Left hindlimb (tissue), 1 donor: ENCODE measurements at regions not wholly inside any gene's neighbourhood (a gene's known extent, or its start where the extent isn't known, plus 50 kb on each side); places are given as distances from the start of the nearest gene placed in this dataset.

Source experiments
- DNase-seq: peaks from one replicate; pipeline ENCODE4 v3.0.0-alpha.2; 2018

DNA sequence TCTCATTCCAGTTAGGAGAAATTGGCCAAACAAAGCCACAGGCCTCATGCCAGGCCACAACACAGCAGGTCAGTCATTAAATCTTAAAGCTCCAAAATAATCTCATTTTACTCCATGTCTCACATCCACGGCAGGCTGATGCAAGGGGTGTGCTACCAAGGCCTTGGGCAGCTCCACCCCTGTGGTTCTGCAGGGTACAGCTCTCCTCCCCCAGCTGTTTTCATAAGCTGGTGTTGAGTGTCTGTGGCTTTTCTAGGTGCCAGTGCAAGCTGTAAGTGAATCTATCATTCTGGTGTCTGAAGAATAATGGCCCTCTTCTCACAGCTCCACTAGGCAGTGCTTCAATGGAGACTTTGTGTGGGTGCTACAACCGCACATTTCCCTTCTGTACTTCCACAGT lies 949.2 kb downstream of the TECRL start:
- no peak for DNase-seq

DNA sequence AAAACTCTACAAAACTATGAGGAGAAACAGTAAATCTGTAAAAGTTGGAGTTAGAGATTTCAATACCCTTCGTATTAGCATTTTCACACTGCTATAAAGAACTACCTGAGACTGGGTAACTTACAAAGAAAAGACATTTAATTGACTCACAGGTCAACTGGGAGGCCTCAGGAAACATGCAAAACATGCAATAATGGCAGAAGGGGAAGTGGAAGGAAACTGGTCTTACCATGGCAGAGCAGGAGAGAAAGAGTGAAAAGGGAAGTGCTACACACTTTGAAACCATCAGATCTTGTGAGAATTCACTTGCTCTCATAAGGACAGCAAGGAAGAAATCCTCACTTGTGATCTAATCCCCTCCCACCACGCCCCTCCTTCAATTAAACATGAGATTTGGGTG lies 949.9 kb downstream of the TECRL start:
- no peak for DNase-seq

DNA sequence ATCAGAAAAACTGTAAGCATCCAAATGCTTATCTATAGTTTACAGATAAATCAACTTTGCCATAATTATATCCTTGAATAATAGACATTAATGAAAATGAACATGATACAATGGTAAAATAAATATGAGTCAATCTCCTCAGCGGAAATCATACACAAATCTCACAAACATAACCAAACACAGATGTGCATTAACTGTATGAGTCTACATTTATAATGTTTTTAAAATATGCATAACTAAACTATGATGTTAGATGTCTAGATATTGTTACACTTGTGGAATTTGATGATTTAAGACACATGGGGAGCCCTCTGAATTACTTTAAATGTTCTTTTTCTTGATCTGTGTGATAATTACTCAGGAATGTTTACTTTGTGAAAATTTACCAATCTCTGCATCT lies 951.2 kb downstream of the TECRL start:
- no peak for DNase-seq

DNA sequence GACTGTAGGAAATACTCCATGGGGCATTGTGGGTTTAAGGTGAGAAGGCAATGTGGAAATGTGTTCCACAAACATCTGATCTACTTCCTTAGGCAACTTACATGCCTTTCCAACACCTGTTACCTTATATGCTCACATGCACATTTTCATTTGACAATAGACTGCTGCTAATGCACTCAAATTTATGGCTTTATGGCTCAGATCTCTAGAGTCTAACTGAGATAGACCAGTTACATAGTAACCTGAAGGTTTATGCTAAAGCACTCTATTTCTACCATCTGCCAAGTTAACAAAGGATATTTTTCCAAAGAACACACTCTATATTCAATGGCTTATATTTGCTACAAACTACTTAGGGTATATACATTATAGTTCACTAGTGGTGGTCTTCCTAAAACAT lies 969.0 kb downstream of the TECRL start:
- DNase-seq: no peak

DNA sequence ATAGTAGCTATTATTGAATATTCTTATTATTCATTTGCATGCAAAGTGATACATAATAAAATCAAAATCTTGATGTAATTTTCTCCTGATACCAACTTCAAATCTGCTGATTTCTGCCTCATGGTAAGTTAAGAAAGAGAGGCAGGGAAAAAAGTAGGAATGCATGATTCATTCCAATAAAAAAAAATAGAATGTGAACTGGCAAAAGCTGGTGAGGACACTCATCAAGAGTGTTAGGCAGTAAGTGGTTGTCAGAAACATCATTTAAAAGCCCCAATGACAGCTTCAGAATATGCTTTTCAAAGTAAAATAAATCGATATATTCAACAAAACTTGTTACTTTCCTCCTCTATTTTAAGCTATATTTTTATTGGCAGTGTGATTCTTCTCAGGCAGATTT lies 979.1 kb downstream of the TECRL start:
- no peak for DNase-seq

DNA sequence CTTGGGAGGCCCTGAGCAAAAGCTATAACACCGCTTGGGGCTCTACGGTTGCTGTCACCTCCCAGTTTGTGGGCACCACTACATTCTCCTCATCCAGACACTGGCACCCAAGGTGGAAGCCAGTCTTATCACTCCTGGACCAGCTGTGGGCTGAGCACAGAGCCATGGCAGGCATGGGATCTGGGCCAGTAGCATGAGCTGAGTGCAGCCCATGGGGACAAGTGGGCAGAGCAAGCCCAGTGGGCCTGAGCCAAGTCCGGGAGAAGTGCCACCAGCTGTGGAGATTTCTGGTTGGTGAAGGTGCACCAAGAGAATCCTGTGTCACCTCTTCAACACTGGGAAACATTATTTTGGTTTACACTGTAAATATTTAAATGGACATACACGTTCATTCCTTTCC lies 1013.0 kb downstream of the TECRL start:
- no peak for DNase-seq

DNA sequence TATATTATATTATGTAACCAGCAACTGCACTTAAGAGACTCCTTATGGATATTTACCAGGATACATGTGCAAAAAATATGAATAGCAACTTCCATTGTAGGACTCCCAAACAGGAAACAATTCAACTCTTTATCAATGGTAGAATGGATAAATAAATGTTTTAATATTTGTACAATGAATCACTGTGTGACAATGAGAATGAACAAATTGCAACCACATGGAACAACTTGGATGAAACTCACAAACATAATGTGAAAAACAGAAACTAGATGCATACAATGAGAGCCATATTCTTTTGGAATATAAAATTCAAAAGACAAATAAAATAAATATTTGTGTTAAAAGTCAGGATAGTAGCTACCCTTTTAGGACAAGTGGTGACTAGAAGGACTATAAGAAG lies 1015.7 kb downstream of the TECRL start:
- DNase-seq: no peak

DNA sequence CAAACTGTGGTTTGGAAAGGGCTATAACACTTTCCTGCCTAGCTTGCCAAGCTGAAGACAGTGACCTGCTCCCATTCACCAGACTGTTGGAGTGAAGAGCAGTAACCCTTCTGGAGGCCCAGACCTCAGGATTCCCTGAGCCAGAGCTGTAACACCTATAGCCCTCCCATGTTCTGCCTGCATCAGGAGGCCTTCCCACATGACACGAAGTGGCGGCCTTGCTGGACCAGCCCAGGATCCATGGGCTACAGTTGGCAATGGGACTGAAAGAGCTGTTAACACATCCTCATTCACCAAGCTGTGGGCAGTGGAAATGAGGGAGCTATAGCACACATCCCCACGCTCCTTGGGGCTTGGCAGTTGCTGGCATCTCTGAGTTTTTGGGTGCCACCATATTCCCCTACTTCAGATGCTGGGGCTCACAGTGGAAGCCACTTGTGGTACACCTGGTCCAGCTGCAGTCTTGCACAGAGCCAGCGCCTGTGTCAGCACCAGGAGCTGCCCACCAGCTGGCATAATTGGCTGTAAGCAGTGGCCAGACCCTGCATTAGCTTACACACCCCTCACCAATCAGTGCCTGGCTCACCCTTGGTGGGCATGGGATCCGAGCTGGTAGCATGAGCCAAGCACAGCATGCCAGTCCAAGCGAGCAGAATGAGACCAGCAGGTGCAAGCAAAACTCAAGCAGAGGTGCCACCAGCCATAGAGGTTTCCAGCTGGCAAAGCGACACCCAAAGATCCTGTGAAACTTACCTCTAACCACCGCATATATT lies 1029.3 kb downstream of the TECRL start:
- DNase-seq: no peak

DNA sequence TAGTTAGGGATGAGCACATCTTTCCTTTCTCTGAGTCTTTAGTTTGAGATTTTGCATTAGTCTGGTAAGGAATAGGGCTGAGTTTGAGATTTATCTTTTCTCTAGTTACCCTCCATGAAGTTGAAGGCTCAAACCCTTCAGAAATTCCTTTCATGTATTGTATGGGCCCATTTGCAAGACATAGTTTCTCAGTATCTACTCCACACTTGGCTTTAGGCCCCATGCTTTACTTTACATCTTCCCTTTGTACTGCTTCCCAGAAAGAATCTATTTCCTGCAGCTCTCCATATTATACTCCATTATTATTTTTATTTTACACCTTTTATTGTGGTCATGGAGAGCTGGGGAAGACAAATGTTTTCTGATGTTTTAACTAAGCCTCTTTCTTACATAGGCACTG lies 1038.2 kb downstream of the TECRL start:
- no peak for DNase-seq

DNA sequence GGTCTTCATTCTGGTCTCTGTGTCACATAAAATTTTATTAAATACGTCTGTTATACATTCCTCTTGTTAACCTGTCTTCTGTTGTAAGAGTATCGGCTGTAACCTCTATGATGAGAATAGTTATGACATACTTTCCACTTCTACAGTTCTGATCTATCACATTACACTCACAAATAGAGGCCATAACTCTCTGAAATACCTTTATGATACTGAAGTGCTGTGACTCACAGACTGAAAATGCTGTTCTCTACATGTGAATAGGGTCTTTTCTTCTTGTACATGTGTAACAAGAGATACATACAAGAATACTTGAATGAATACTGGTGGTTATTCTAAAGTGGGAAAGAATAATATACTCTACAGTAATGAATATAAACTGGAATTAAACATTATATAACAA lies 1047.6 kb downstream of the TECRL start:
- no peak for DNase-seq

DNA sequence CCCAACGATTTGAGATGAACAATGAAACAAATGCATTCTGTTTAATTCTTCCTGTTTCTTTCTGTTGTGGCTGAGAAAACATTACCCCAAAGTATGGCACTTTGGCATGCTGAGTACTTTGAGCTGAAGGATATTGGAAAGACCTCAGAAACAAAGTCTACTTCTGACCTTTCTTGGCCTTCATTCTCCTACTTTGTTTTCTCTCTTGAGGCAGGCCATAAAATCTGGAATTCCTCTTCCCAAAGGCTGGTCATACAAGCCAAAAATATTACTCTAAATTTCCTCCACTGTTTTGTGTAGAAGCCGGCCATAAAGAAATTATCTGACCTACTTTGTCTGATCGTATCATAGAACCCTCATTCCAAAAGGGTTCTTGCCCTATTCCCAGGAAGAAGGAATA lies 1048.2 kb downstream of the TECRL start:
- no peak for DNase-seq

DNA sequence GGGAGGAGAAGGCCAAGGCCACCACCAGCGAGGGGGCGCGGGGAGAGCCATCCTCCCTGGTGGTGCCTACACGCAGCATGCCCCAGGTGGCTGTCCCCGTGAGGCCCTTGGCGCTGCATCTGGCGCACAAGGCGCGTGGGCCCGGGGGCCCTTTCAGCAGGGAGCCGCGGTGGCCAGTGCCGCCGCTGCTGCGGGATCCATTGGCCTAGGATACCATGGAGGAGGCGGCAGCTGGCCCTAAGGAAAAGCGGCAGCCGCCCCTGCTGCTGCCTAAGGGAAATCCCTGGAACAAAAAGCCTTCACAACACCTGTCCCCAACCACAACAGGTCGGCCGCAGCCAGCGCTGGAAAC lies 1059.6 kb downstream of the TECRL start:
- no peak for DNase-seq

DNA sequence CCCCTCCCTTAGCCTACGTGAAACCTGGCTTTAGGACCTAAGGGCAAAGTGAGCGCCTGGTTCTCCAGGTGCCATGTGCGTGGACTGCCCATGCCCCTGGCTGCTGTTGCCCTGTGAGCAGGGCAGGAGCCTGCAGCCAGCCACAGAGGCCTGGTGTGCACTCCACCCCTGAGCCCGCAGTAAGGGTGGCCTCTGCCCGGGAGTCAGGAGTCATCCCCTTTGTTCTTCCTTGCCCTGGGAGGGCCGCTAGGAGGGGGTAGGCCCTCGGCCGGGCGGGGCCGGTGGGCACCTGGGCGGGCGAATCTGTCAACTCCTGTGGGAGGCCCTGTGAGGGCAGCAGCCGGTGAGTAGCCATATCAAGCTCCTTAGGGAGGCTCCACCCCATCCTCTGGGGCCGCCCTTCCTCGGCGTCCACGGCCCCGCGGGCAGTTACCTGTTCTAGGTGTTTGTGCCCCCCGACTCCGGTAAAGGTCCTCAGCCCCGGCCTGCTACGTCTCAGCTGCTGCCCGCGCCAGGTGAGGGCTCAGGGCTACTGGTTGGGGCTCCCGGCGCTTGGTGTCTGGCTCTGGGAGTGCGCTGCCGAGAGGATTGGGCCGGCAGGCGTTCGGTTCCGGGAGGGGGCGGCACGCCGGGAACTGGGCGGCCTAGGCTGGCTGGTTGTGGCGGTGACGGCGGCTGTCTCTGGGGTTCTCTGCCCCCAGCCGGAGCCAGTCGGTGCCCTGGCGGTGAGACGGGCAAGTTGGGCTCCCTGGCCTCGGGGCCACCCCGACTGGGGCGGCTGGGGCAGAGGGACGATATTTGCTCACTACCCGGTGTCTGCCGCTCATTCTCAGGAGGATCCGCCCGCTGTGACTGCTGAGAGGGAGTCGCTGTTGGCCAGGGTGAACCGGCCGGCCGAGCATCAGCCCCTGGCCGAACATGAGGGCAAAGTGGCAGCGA lies 1060.2 kb downstream of the TECRL start:
- DNase-seq: no peak

DNA sequence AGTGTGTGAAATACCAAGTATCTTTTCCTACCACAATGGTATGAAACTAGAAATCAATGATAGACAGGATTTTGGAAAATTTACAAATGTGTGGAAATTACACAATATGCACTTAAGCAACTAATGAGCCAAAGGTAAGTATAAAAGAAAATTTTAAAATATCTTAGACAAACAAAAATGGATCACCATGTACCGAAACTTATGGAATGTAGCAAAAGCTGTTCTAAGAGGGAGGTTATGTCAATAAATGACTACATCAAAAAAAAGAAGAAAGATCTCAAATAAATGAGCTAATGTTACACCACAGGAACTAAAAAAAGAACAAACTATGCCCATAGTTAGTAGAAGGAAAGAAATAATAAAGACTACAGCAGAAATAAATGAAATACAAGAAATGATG lies 1084.1 kb downstream of the TECRL start:
- DNase-seq: no peak

DNA sequence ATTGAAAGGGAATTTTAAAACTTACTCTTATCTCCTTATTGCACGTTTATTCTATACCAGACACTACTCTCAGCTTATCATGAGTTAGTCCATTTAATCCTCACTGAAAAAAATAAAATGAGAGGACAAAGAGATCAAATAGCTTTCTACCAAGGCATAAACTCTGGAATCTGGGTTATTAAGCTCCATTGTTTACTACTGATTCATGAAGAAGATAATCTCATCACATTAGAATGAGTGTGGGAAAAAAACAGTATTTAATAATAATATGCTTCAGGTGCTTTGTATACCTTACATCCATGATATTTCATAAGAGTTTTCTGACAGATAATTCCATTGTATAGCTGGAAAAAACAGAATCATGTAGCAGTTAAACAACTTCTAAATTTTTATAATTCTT lies 1092.6 kb downstream of the TECRL start:
- no peak for DNase-seq

DNA sequence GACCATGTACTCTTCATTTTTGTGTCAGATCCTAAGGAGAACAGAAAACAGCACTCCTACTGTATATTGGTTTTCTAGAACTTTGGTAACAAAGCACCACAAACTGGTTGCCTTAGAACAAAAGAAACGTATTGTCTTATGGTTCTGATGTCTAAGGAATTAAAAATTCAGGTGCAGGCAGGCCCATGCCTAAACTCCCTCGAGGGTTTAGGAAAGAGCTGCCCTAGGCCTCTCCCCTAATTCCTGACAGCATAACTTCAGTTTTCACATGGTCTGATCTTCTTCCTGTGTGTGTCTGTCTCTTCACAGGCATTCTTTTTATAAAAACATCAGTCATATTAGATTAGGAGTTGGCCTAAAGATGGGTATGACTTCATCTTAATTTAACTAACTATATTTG lies 1093.6 kb downstream of the TECRL start:
- DNase-seq: no peak

DNA sequence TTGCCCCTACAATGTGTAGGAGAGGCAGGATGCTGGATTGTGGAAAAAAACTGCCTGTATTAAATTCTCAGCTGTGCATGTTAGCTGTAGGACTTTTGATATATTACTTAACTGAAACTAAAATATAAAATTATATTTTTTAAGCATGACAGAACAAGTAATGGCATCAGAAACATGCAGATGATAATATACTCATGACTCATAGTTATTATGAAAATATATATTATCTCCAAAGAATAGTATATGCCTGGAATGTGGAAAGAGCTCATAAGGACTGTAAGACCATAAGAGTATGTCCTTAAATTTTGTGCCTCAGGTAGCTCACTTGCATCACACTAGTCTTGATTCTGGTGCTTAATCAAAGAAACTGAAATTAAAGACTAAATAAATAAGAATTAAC lies 1100.6 kb downstream of the TECRL start:
- DNase-seq: no peak

DNA sequence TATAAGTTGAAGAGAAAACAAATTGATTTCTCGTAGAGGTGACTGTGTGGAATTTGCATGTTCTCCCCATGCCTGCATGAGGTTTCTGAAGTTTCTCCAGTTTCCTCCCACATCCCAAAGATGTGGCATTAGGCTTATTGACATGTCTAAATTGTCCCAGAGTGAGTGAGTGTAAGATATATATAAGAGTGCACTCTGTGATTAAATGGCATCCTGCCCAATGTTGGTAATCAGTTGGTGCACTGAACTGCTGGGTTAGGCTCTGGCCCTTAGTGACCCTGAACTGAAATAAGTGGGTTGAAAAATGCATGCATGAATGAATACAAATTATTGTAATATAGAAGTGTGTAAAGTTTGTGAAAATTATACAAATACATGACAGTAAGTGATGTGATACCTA lies 1106.5 kb downstream of the TECRL start:
- no peak for DNase-seq

DNA sequence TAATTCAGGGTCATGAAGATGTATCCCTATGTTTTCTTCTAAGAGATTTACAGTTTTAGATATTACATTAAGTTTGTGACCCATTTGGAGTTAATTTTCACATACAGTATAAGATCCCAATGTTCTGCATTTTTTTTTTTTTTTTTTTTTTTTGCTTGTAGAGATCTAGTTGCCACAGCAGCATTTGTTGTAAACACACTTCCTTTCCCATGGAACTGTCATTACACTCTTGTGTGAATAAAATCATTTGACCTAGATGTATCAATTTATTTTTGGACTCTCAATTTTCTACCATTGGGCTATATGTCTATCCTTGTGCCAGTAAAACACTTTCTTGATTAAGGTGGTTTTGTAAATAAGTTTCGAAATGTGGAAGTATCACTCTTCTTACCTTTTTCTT lies 1107.2 kb downstream of the TECRL start:
- no peak for DNase-seq

DNA sequence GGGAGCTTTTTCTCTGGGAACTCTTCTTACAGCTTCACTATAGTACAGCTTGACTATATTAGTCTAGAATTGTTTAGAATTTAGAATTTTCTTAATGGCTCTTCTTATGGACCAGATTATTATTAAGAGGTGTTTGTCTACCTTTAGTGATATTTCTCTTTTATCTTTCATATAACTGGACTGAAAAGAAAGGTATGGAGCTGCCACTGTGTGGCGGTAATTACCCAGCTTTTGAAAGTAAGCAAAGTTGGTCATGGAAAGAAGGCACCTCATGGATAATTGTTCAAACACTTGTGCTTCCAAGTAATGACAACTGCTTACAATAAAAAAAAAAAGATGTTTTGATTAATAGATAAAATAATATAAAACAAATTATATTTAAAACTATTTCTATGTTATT lies 1112.5 kb downstream of the TECRL start:
- no peak for DNase-seq

DNA sequence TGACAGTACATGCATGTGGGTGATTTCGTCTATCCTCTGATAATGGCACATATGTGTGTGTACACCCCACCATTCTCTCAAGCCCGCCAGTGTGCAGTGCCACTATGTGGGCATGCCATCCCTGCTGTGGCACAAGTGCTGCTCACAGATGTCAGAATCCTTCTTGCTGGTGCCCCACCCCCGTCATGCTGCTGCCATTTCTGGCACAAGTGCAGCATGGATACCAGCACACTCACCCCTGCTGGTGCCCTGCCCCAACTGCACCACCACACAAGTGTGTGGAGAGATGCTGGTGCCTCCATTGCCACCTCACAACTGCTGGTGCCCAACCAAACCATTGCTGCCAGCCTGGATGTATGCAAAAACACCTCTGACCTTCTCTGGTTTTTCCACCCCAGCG lies 1133.8 kb downstream of the TECRL start:
- no peak for DNase-seq

DNA sequence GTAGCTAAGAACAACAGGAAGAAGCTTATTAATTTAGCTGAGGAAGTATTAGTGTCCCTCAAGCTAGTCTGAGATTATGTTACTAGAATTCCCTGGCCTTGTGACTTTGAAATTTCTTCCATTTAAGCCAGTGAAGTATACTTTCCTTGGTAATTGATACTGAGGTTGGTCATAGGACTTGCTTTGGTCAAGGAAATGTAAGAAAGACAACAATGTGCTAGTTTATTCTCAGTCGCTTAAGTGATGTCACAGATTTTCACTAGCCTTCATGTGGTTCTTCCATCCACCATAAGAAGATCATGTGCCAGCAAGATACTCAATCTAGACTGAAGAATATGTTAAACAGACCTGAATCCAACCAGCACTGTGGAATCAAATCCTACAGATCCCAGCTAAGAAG lies 1140.1 kb downstream of the TECRL start:
- no peak for DNase-seq

DNA sequence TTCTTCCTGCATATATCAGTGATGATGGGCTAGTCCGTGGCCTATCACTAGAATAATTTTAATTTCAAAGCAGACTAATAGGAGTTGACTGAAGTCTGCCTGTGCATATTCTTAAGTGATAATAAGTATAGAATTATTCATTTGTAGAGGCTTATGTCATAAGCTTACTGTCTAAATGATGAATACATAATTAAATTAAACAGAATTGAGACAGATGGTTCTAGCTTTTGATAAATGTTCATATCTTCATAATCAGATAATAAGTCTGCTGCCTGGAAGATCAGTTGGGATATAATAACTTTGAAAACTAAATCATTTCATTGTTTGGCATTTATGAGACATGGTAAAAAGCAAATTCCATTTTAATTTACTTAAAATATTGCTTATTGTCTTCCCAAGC lies 1175.6 kb downstream of the TECRL start:
- DNase-seq: no peak

DNA sequence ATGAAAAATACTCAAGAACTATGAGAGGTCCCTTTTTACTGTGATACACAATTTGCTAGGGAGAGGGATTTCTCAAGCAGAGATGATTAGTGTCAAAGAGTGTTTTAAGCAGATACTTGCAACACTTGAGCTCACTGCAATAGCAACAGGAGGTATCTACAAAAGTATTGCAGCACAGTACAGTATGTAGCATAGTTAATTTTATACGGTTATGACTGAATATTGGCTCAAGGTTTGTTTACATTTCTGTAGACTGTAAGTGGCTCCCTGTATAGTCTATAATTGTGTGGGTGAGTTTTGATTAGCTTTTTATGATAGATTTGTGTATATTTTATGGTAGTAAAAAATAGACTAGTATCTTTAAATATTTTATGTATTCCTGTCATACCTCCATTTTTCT lies 1177.2 kb downstream of the TECRL start:
- DNase-seq: no peak

DNA sequence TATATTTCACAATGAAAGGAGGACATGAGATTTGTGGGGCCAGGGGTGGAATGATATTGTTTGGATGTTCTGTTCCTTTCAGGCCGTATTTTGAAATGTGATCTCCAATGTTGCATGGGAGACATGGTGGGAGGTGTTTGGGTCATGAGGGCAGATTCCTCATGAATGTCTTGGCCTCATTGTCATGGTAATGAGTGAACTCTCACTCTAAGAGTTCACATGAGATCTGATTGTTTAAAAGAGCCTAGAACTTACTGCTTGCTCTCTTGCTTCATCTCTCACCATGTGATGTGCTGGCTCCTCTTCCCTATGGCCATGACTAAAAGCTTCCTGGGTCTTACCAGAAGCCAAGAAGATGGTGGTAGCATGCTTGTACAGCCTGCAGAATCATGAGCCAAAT lies 1183.0 kb downstream of the TECRL start:
- DNase-seq: no peak
